ENCODE measurements at regions not wholly inside any gene's neighbourhood (a gene's known extent, or its start where the extent isn't known, plus 50 kb on each side); places are given as distances from the start of the nearest gene placed in this dataset.

- H3K4me2 ChIP-seq (ENCODE audit: control insufficient read depth, extremely low read depth, insufficient read depth, low read depth, low read length), result no peak overlapping the region
- no peaks in the 10 kb centered on the region for H4K20me1 ChIP-seq (ENCODE audit: control insufficient read depth, extremely low read depth, insufficient read depth, low read length)
- no peaks in the 10 kb centered on the region for H3K9me3 ChIP-seq (ENCODE audit: control insufficient read depth, low read depth, low read length)
- dilution Hi-C loops (cut with MboI; ENCODE audit: extremely low pct_ligation_motif_present, low sequenced_read_pairs), result no loop called here
- TF ChIP-seq EZH2 (IDR thresholded peaks at IDR 0.05; ENCODE audit: low read length) (no peak), CTCF (optimal IDR thresholded peaks at IDR 0.05 in 1 of 3, IDR thresholded peaks at IDR 0.05 in 1 of 3, conservative IDR thresholded peaks at IDR 0.05 in 1 of 3; ENCODE audit: extremely low read depth in 1 of 3, insufficient read depth in 2 of 3, low read length in 3 of 3) (no peak)
- no peak for DNase-seq (ENCODE audit: low read depth, low spot score)
- H2AFZ ChIP-seq (ENCODE audit: control insufficient read depth, low read length), result no peak overlapping the region
- peaks cover 29% of the 10 kb centered on the region for H3K27me3 ChIP-seq (ENCODE audit: control insufficient read depth, extremely low read depth, insufficient read depth, low read length)
- no peak for FAIRE-seq
- H3K9me1 ChIP-seq (ENCODE audit: control insufficient read depth, extremely low read depth, insufficient read depth, low read length), result no peaks in the 10 kb centered on the region
- no peaks in the 10 kb centered on the region for H3K36me3 ChIP-seq (ENCODE audit: control insufficient read depth in 2 of 2, extremely low read depth in 1 of 2, insufficient read depth in 2 of 2, low read length in 2 of 2)
- no peaks in the 10 kb centered on the region for H3K79me2 ChIP-seq (ENCODE audit: control insufficient read depth, insufficient read depth, low read length)
- H3K9ac ChIP-seq (ENCODE audit: control insufficient read depth, extremely low read depth, insufficient read depth, low read length), result no peak overlapping the region
- H3K4me3 ChIP-seq (ENCODE audit: control insufficient read depth in 2 of 3, extremely low read depth in 1 of 3, insufficient read depth in 2 of 3, low read depth in 1 of 3, low read length in 3 of 3), result no peak overlapping the region
- no peak overlapping the region for H3K27ac ChIP-seq (ENCODE audit: control insufficient read depth, insufficient read depth, low read length)
- no peaks in the 10 kb centered on the region for H3K4me1 ChIP-seq (ENCODE audit: control insufficient read depth, extremely low read depth, insufficient read depth, low read length)
Measured at GRCh38 chr1:29946057-29946456, 709.7 kb downstream of the PTPRU start.

- H3K79me2 ChIP-seq (ENCODE audit: control insufficient read depth, insufficient read depth, low read length), result no peaks in the 10 kb centered on the region
- TF ChIP-seq CTCF (optimal IDR thresholded peaks at IDR 0.05 in 1 of 3, IDR thresholded peaks at IDR 0.05 in 1 of 3, conservative IDR thresholded peaks at IDR 0.05 in 1 of 3; ENCODE audit: extremely low read depth in 1 of 3, insufficient read depth in 2 of 3, low read length in 3 of 3), result no peak
- TF ChIP-seq EZH2 (IDR thresholded peaks at IDR 0.05; ENCODE audit: low read length), result no peak
- no peaks in the 10 kb centered on the region for H3K36me3 ChIP-seq (ENCODE audit: control insufficient read depth in 2 of 2, extremely low read depth in 1 of 2, insufficient read depth in 2 of 2, low read length in 2 of 2)
- H3K4me3 ChIP-seq (ENCODE audit: control insufficient read depth in 2 of 3, extremely low read depth in 1 of 3, insufficient read depth in 2 of 3, low read depth in 1 of 3, low read length in 3 of 3), result no peak overlapping the region
- peaks cover 29% of the 10 kb centered on the region for H3K27me3 ChIP-seq (ENCODE audit: control insufficient read depth, extremely low read depth, insufficient read depth, low read length)
- no peak overlapping the region for H3K27ac ChIP-seq (ENCODE audit: control insufficient read depth, insufficient read depth, low read length)
- H3K9ac ChIP-seq (ENCODE audit: control insufficient read depth, extremely low read depth, insufficient read depth, low read length), result no peak overlapping the region
- H3K9me1 ChIP-seq (ENCODE audit: control insufficient read depth, extremely low read depth, insufficient read depth, low read length), result no peaks in the 10 kb centered on the region
- H3K4me2 ChIP-seq (ENCODE audit: control insufficient read depth, extremely low read depth, insufficient read depth, low read depth, low read length), result no peak overlapping the region
- no peaks in the 10 kb centered on the region for H3K4me1 ChIP-seq (ENCODE audit: control insufficient read depth, extremely low read depth, insufficient read depth, low read length)
- H4K20me1 ChIP-seq (ENCODE audit: control insufficient read depth, extremely low read depth, insufficient read depth, low read length), result no peaks in the 10 kb centered on the region
- H2AFZ ChIP-seq (ENCODE audit: control insufficient read depth, low read length), result no peak overlapping the region
- DNase-seq (ENCODE audit: low read depth, low spot score) (no peak), FAIRE-seq (no peak)
- dilution Hi-C loops (cut with MboI; ENCODE audit: extremely low pct_ligation_motif_present, low sequenced_read_pairs), result no loop called here
- no peaks in the 10 kb centered on the region for H3K9me3 ChIP-seq (ENCODE audit: control insufficient read depth, low read depth, low read length)
Measured at GRCh38 chr1:29945426-29945825, 709.1 kb downstream of the PTPRU start.

All from keratinocyte (primary cell).